Suprapubic skin (tissue), 4 donors: ENCODE measurements at regions not wholly inside any gene's neighbourhood (a gene's known extent, or its start where the extent isn't known, plus 50 kb on each side); places are given as distances from the start of the nearest gene placed in this dataset.

Experiments used
- DNase-seq, 2 donors: peaks; one replicate each; pipeline ENCODE4 v3.0.0-alpha.2; 2019; ENCODE audit warnings: low spot score in 2 of 2
- H3K27ac ChIP-seq: fragments of 200-600 bp; sonication (generic); one replicate; pipeline ENCODE4 v1.5.1; 2019
- H3K27me3 ChIP-seq: fragments of 200-600 bp; sonication (generic); one replicate; pipeline ENCODE4 v1.5.1; 2019
- H3K36me3 ChIP-seq: fragments of 200-600 bp; sonication (generic); one replicate; pipeline ENCODE4 v1.5.1; 2019
- H3K4me1 ChIP-seq: fragments of 200-600 bp; sonication (generic); one replicate; pipeline ENCODE4 v1.5.1; 2019
- H3K4me3 ChIP-seq: fragments of 200-600 bp; sonication (generic); one replicate; pipeline ENCODE4 v1.5.1; 2019; ENCODE audit warnings: mild to moderate bottlenecking
- H3K9me3 ChIP-seq: fragments of 200-600 bp; sonication (generic); one replicate; pipeline ENCODE4 v1.5.1; 2019
- CTCF ChIP-seq, 2 donors: fragments of 200-600 bp in 1 of 2; fragments of 450-650 bp in 1 of 2; sonication (generic) in 1 of 2; IDR thresholded peaks; one replicate each; pipeline ENCODE4 v1.5.1; 2016 to 2019; ENCODE audit warnings: antibody characterized with exemption in 2 of 2, mild to moderate bottlenecking in 1 of 2, moderate library complexity in 1 of 2
- EP300 ChIP-seq: sonication (generic); formaldehyde crosslinking; IDR thresholded peaks from one replicate; pipeline ENCODE4 v1.6.1; 2017; ENCODE audit warnings: antibody characterized with exemption
- POLR2A ChIP-seq, 2 donors: fragments of 450-650 bp; IDR thresholded peaks; one replicate each; pipeline ENCODE4 v1.6.1; 2017; ENCODE audit warnings: antibody characterized with exemption in 2 of 2, mild to moderate bottlenecking in 2 of 2, moderate library complexity in 2 of 2
- POLR2AphosphoS5 ChIP-seq, 3 donors: sonication (generic); formaldehyde crosslinking; IDR thresholded peaks; one replicate each; pipeline ENCODE4 v1.6.1; 2017; ENCODE audit warnings: antibody characterized with exemption in 3 of 3
- WGBS: methylation state at CpG from one replicate; pipeline ENCODE4 v1.1.5; 2018; 5-methylcytosine and 5-hydroxymethylcytosine counted together

- H3K4me3 ChIP-seq, result no peak overlapping the region
- WGBS, result 81% methylated on average over 3 of the region's 3 CpGs
- DNase-seq, result no peak
These were observed 1177.9 kb downstream of the DIAPH3 start for GRCh38 chr13:58985845-58986244.

GRCh38 chr13:58989556-58989955, 1174.2 kb downstream of the DIAPH3 start:
- Histone ChIP-seq H3K36me3 (no peaks in the 10 kb centered on the region), H3K4me1 (no peaks in the 10 kb centered on the region), H3K27ac (no peak overlapping the region), H3K4me3 (no peak overlapping the region), H3K9me3 (no peaks in the 10 kb centered on the region), H3K27me3 (no peaks in the 10 kb centered on the region)
- 73% methylated on average over 1 of the region's 1 CpG for WGBS
- no peak for TF ChIP-seq EP300
- no peak for TF ChIP-seq POLR2A (IDR thresholded peaks at IDR 0.05)
- TF ChIP-seq CTCF (IDR thresholded peaks at IDR 0.05), result no peak
- no peak for TF ChIP-seq POLR2AphosphoS5 (IDR thresholded peaks at IDR 0.05)
- no peak for DNase-seq

More at GRCh38 chr13:58985845-58986244, 1177.9 kb downstream of the DIAPH3 start:
- H3K36me3 ChIP-seq, result no peaks in the 10 kb centered on the region
- no peaks in the 10 kb centered on the region for H3K9me3 ChIP-seq
- TF ChIP-seq EP300, result no peak
- TF ChIP-seq CTCF (IDR thresholded peaks at IDR 0.05), result no peak
- no peak for TF ChIP-seq POLR2AphosphoS5 (IDR thresholded peaks at IDR 0.05)
- TF ChIP-seq POLR2A (IDR thresholded peaks at IDR 0.05), result no peak
- no peaks in the 10 kb centered on the region for H3K4me1 ChIP-seq
- H3K27me3 ChIP-seq, result no peaks in the 10 kb centered on the region
- no peak overlapping the region for H3K27ac ChIP-seq

- H3K4me1 ChIP-seq, result no peaks in the 10 kb centered on the region
- DNase-seq, result no peak
- H3K36me3 ChIP-seq, result no peaks in the 10 kb centered on the region
- WGBS, result 48% methylated on average over 3 of the region's 3 CpGs
- H3K27ac ChIP-seq, result no peak overlapping the region
- peak overlapping the region; percentile 5 for H3K4me3 ChIP-seq
- H3K27me3 ChIP-seq, result no peaks in the 10 kb centered on the region
- no peaks in the 10 kb centered on the region for H3K9me3 ChIP-seq
- TF ChIP-seq POLR2A (IDR thresholded peaks at IDR 0.05), result no peak
- no peak for TF ChIP-seq POLR2AphosphoS5 (IDR thresholded peaks at IDR 0.05)
- TF ChIP-seq CTCF (IDR thresholded peaks at IDR 0.05), result no peak
- TF ChIP-seq EP300, result no peak
These were observed 1171.8 kb downstream of the DIAPH3 start for GRCh38 chr13:58991826-58992477.

- Histone ChIP-seq H3K4me1 (no peaks in the 10 kb centered on the region), H3K27ac (no peak overlapping the region), H3K4me3 (peak overlapping the region; percentile 5), H3K9me3 (no peaks in the 10 kb centered on the region), H3K27me3 (no peaks in the 10 kb centered on the region), H3K36me3 (no peaks in the 10 kb centered on the region)
- WGBS, result 59% methylated on average over 5 of the region's 5 CpGs
- no peak for DNase-seq
- TF ChIP-seq EP300, result no peak
- no peak for TF ChIP-seq POLR2AphosphoS5 (IDR thresholded peaks at IDR 0.05)
- no peak for TF ChIP-seq CTCF (IDR thresholded peaks at IDR 0.05)
- TF ChIP-seq POLR2A (IDR thresholded peaks at IDR 0.05), result no peak
These were observed 1171.2 kb downstream of the DIAPH3 start for GRCh38 chr13:58992478-58993042.

GRCh38 chr13:58994077-58994476, 1169.7 kb downstream of the DIAPH3 start:
- no peak for TF ChIP-seq EP300
- no peak for TF ChIP-seq POLR2A (IDR thresholded peaks at IDR 0.05)
- no peak for TF ChIP-seq CTCF (IDR thresholded peaks at IDR 0.05)
- no peak for TF ChIP-seq POLR2AphosphoS5 (IDR thresholded peaks at IDR 0.05)
- no peaks in the 10 kb centered on the region for H3K27me3 ChIP-seq
- DNase-seq, result no peak
- no peak overlapping the region for H3K4me3 ChIP-seq
- no peaks in the 10 kb centered on the region for H3K9me3 ChIP-seq
- H3K4me1 ChIP-seq, result no peaks in the 10 kb centered on the region
- H3K27ac ChIP-seq, result no peak overlapping the region
- WGBS, result 51% methylated on average over 4 of the region's 4 CpGs
- no peaks in the 10 kb centered on the region for H3K36me3 ChIP-seq
